ENCODE measurements at regions not wholly inside any gene's neighbourhood (a gene's known extent, or its start where the extent isn't known, plus 50 kb on each side); places are given as distances from the start of the nearest gene placed in this dataset.

DNA sequence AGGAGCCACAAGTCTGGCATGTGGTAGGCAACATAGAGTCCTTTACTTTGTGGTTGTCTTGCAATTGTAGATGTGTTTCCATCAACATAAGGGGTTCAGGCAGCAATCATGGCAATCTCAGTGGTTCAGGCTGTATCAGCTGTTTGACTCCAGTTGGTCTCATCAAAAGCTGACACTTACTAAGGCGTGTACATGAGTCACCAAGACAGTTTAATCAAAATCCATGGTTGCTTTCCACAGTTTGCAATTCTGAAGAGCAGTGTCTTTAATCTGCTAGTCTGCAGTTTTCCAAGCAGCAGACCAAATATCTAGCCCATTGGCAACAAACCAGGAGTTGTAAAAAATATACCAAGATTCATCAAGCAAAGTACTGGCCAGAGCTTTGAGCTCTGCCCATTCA, 210.2 kb downstream of the MDFIC start:
- TF ChIP-seq CTCF (IDR thresholded peaks at IDR 0.05), result no peak
- Histone ChIP-seq H3K27ac (no peak overlapping the region), H3K4me3 (ENCODE audit: low read depth in 1 of 2, low read length in 1 of 2) (no peak overlapping the region), H3K27me3 (no peaks in the 10 kb centered on the region), H3K9me3 (no peaks in the 10 kb centered on the region), H3K36me3 (no peaks in the 10 kb centered on the region), H3K4me1 (ENCODE audit: control insufficient read depth in 1 of 2, insufficient read depth in 1 of 2, low read depth in 1 of 2, low read length in 1 of 2) (peaks cover 0 to 5% of the 10 kb centered on the region in 2 experiments)

GRCh38 chr7:115128154-115128553, 206.3 kb downstream of the MDFIC start:
- TF ChIP-seq CTCF (IDR thresholded peaks at IDR 0.05), result no peak
- H3K36me3 ChIP-seq, result no peaks in the 10 kb centered on the region
- no peak overlapping the region for H3K4me3 ChIP-seq (ENCODE audit: low read depth in 1 of 2, low read length in 1 of 2)

GRCh38 chr7:115127399-115128021, 205.6 kb downstream of the MDFIC start:
- Histone ChIP-seq H3K9me3 (no peaks in the 10 kb centered on the region), H3K4me1 (ENCODE audit: control insufficient read depth in 1 of 2, insufficient read depth in 1 of 2, low read depth in 1 of 2, low read length in 1 of 2) (no peaks in the 10 kb centered on the region), H3K27me3 (no peaks in the 10 kb centered on the region), H3K27ac (no peak overlapping the region), H3K4me3 (ENCODE audit: low read depth in 1 of 2, low read length in 1 of 2) (no peak overlapping the region), H3K36me3 (no peaks in the 10 kb centered on the region)
- no peak for TF ChIP-seq CTCF (IDR thresholded peaks at IDR 0.05)

More at GRCh38 chr7:115128154-115128553, 206.3 kb downstream of the MDFIC start:
- Histone ChIP-seq H3K27ac (no peak overlapping the region), H3K9me3 (no peaks in the 10 kb centered on the region), H3K27me3 (no peaks in the 10 kb centered on the region), H3K4me1 (ENCODE audit: control insufficient read depth in 1 of 2, insufficient read depth in 1 of 2, low read depth in 1 of 2, low read length in 1 of 2) (no peaks in the 10 kb centered on the region)

DNA sequence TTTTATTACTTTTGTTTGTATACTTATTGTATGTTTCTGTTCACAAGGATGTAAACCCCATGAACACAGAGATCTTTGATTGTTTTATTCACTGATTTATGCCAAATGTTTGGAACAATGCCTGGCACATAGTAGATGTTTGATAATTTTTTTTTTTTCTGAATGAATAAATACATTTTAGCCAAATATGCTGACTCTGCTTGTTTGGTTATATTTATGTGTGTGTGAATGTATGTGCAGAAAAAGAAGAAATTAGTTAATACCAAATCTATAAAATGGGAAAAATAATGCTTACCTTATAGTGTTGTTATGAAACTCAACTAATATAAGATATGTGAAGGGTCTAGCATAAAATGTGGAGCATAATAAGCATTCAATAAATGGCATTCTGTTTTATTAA, 203.9 kb downstream of the MDFIC start:
- Histone ChIP-seq H3K27ac (no peak overlapping the region), H3K4me3 (ENCODE audit: low read depth in 1 of 2, low read length in 1 of 2) (no peak overlapping the region), H3K4me1 (ENCODE audit: control insufficient read depth in 1 of 2, insufficient read depth in 1 of 2, low read depth in 1 of 2, low read length in 1 of 2) (no peaks in the 10 kb centered on the region), H3K27me3 (no peaks in the 10 kb centered on the region), H3K36me3 (no peaks in the 10 kb centered on the region), H3K9me3 (no peaks in the 10 kb centered on the region)
- TF ChIP-seq CTCF (IDR thresholded peaks at IDR 0.05), result no peak

DNA sequence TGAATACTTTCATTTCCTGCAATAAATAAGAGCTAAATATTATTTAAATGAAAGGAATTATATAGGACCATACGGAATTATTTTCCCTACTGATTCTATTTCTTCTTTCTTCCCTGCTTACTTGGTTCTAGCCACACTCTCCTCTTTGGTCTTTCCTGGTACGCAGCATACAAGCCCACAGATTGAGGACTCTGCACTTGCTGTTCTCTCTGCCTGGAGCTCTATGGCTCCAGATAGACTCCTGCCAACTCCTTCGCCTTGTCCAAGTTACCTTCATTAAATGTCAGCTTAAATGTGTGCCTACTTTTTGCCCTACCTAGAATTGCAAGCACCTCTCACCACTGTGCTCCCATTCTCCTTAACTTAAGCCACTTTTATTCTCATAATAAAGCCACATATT, 203.4 kb downstream of the MDFIC start:
- TF ChIP-seq CTCF (IDR thresholded peaks at IDR 0.05), result no peak
- H3K4me3 ChIP-seq (ENCODE audit: low read depth in 1 of 2, low read length in 1 of 2), result no peak overlapping the region
- H3K4me1 ChIP-seq (ENCODE audit: control insufficient read depth in 1 of 2, insufficient read depth in 1 of 2, low read depth in 1 of 2, low read length in 1 of 2), result no peaks in the 10 kb centered on the region
- no peaks in the 10 kb centered on the region for H3K36me3 ChIP-seq
- H3K27me3 ChIP-seq, result no peaks in the 10 kb centered on the region
- no peaks in the 10 kb centered on the region for H3K9me3 ChIP-seq
- H3K27ac ChIP-seq, result no peak overlapping the region
